NT2/D1 (cell line): ENCODE measurements at regions not wholly inside any gene's neighbourhood (a gene's known extent, or its start where the extent isn't known, plus 50 kb on each side); places are given as distances from the start of the nearest gene placed in this dataset.

Experiments
- DNase-seq: peaks from one replicate; pipeline ENCODE4 v3.0.0-alpha.2; 2011; ENCODE audit warnings: low read depth, low spot score
- H3K27me3 ChIP-seq: 2 replicates; pipeline ENCODE4 v1.6.0; 2011; ENCODE audit warnings: mild to moderate bottlenecking; ENCODE audit not compliant: insufficient read length, insufficient read depth
- H3K36me3 ChIP-seq: 2 replicates; pipeline ENCODE4 v1.6.1; 2011; ENCODE audit warnings: mild to moderate bottlenecking, low read length, mixed read lengths; ENCODE audit not compliant: insufficient read depth, insufficient read length
- H3K4me1 ChIP-seq: 2 replicates; pipeline ENCODE4 v1.5.1; 2011; ENCODE audit not compliant: insufficient read depth, insufficient read length
- H3K4me3 ChIP-seq: 2 replicates; pipeline ENCODE4 v1.5.1; 2011; ENCODE audit warnings: low read depth; ENCODE audit not compliant: insufficient read length
- H3K9ac ChIP-seq: 2 replicates; pipeline ENCODE4 v1.6.0; 2011; ENCODE audit warnings: low read depth; ENCODE audit not compliant: insufficient read length
- H3K9me3 ChIP-seq: 2 replicates; pipeline ENCODE4 v1.5.1; 2011; ENCODE audit warnings: mild to moderate bottlenecking, low read length; ENCODE audit not compliant: insufficient read depth
- SUZ12 ChIP-seq: IDR thresholded peaks from 2 replicates; pipeline ENCODE4 v1.6.1; 2011; ENCODE audit not compliant: insufficient read length, insufficient read depth; ENCODE audit errors: extremely low read depth
- YY1 ChIP-seq: IDR thresholded peaks from 2 replicates; pipeline ENCODE4 v1.6.1; 2011; ENCODE audit not compliant: insufficient read length, insufficient read depth
- ZNF274 ChIP-seq: IDR thresholded peaks from 2 replicates; pipeline ENCODE4 v1.6.1; 2011; ENCODE audit warnings: mild to moderate bottlenecking, low read depth, low read length

DNA sequence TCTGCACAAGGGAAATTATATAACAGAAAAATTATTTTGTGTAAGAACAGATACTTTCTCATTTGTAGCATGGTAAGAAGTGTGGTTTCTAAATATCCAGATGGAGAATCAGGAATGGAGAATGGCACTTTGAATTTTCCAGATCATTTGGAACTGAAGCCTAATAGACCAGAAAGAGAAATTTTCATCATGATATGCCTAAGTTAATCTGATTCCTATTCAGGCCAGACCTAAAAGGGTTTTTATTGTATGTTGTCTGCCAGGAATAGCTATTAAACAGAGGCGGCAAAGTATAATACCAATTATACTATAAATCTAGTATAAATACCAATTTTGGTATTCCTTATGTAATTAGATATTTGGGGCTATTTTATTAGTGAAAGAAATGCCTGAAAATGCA lies 382.7 kb upstream of the FAR2 start:
- TF ChIP-seq ZNF274: no peak
- TF ChIP-seq SUZ12: no peak
- no peak for TF ChIP-seq YY1
- Histone ChIP-seq H3K27me3 (no peaks in the 10 kb centered on the region), H3K9me3 (no peaks in the 10 kb centered on the region), H3K4me1 (no peaks in the 10 kb centered on the region), H3K9ac (no peak overlapping the region), H3K4me3 (no peak overlapping the region), H3K36me3 (no peaks in the 10 kb centered on the region)
- no peak for DNase-seq

GRCh38 chr12:28767836-28768348 lies 381.2 kb upstream of the FAR2 start:
- no peaks in the 10 kb centered on the region for H3K36me3 ChIP-seq
- TF ChIP-seq ZNF274 (no peak), SUZ12 (no peak), YY1 (no peak)
- no peaks in the 10 kb centered on the region for H3K27me3 ChIP-seq
- no peak for DNase-seq
- no peak overlapping the region for H3K4me3 ChIP-seq
- no peak overlapping the region for H3K9ac ChIP-seq
- no peaks in the 10 kb centered on the region for H3K9me3 ChIP-seq
- no peaks in the 10 kb centered on the region for H3K4me1 ChIP-seq

GRCh38 chr12:28770322-28770721 lies 378.8 kb upstream of the FAR2 start:
- TF ChIP-seq SUZ12: no peak
- TF ChIP-seq YY1: no peak
- TF ChIP-seq ZNF274: no peak
- no peak for DNase-seq
- H3K9me3 ChIP-seq: 0 out of 2 replicates have a peak, but pooled peaks cover 2% of the 10 kb centered on the region
- H3K9ac ChIP-seq: no peak overlapping the region
- no peak overlapping the region for H3K4me3 ChIP-seq
- H3K27me3 ChIP-seq: no peaks in the 10 kb centered on the region
- H3K36me3 ChIP-seq: no peaks in the 10 kb centered on the region
- no peaks in the 10 kb centered on the region for H3K4me1 ChIP-seq

DNA sequence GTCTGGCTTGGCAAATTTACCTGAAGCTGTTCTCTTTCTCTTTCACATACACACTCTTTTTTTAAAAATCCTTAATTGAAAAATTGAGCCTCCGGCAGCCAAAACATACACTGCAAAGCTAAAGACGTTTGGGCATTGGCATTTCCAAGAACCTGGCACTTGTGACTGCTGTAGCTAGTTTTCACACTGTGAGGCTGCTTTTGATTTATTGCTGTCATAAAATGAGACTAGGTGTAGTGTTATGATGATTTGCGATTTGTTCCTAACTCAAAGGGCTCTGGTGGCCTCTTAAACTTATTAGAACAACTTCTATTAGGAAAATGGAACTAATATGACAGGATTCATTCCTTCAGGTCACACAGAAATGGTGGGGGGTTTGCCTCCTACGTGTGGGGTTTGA lies 377.1 kb upstream of the FAR2 start:
- no peak for DNase-seq
- Histone ChIP-seq H3K27me3 (no peaks in the 10 kb centered on the region), H3K9me3 (0 out of 2 replicates have a peak, but pooled peaks cover 5% of the 10 kb centered on the region), H3K9ac (no peak overlapping the region), H3K4me1 (no peaks in the 10 kb centered on the region), H3K36me3 (no peaks in the 10 kb centered on the region), H3K4me3 (no peak overlapping the region)
- TF ChIP-seq YY1 (no peak), SUZ12 (no peak), ZNF274 (no peak)

GRCh38 chr12:28775556-28775955 lies 373.5 kb upstream of the FAR2 start:
- Histone ChIP-seq H3K9me3 (0 out of 2 replicates have a peak, but pooled peaks cover 5% of the 10 kb centered on the region), H3K27me3 (no peaks in the 10 kb centered on the region), H3K9ac (no peak overlapping the region), H3K36me3 (no peaks in the 10 kb centered on the region), H3K4me3 (no peak overlapping the region), H3K4me1 (no peaks in the 10 kb centered on the region)
- TF ChIP-seq ZNF274 (no peak), SUZ12 (no peak), YY1 (no peak)
- DNase-seq: no peak

DNA sequence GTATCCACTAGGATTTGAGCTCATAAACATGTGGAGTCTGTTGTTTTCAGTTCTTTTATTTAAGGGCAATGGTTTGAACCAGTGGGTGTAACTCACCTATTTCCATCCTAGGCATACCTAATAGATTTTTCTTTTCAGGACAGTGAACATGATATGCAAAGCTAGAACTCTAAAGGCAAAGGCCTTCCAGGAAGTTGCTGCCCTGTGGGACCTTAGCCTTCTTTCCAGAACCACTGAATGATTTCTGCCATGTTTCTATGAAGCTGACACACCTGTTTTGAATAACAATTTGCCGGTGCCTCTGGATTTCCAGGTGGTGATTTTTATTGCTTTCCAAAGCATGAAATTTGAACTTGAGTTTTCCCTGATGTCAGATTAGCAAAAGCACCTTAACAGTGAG lies 372.9 kb upstream of the FAR2 start:
- Histone ChIP-seq H3K4me1 (no peaks in the 10 kb centered on the region), H3K27me3 (no peaks in the 10 kb centered on the region), H3K9me3 (0 out of 2 replicates have a peak, but pooled peaks cover 5% of the 10 kb centered on the region), H3K9ac (no peak overlapping the region), H3K4me3 (no peak overlapping the region), H3K36me3 (no peaks in the 10 kb centered on the region)
- no peak for DNase-seq
- TF ChIP-seq SUZ12 (no peak), ZNF274 (no peak), YY1 (no peak)

- DNase-seq: no peak
- Histone ChIP-seq H3K9me3 (0 out of 2 replicates have a peak, but pooled peaks cover 5% of the 10 kb centered on the region), H3K9ac (no peak overlapping the region), H3K36me3 (no peaks in the 10 kb centered on the region), H3K27me3 (no peaks in the 10 kb centered on the region), H3K4me1 (no peaks in the 10 kb centered on the region), H3K4me3 (no peak overlapping the region)
- no peak for TF ChIP-seq SUZ12
- TF ChIP-seq ZNF274: no peak
- no peak for TF ChIP-seq YY1
These were observed 372.1 kb upstream of the FAR2 start for GRCh38 chr12:28776913-28777422.
